Activated CD8-positive, alpha-beta memory T cell treated with anti-CD3 and anti-CD28 coated beads, Interleukin-2, amount 50 U/mL, for 4 hours (primary cell): ENCODE measurements at regions not wholly inside any gene's neighbourhood (a gene's known extent, or its start where the extent isn't known, plus 50 kb on each side); places are given as distances from the start of the nearest gene placed in this dataset.
"Not testable (repeated sequence)": the region's sequence is repeated elsewhere in the genome, so short reads cannot be mapped to it uniquely, and the experiment has no call there.

ENCODE experiments used
- DNase-seq: peaks from one replicate; pipeline ENCODE4 v3.0.0-alpha.2; 2020

DNA sequence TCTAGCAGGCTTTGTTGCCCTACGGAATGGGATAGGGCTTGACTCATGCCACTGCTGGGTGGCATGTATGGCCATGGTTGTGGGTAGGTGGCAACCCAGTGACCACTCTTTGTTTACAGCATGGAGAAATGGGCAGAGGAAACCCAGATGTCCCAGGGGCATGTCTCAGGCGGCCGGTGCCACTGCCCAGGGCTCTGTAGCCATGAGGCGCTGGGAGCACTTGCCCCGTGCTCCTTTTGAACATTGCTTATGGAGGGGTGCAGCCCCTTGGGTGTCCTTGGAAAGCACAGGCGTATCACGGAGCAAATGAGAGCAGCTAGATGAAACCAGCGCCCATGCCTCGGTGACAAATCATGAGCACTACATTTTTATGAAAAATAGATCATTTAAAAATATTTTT, 212.5 kb upstream of the ECI2 start:
- no peak for DNase-seq

DNA sequence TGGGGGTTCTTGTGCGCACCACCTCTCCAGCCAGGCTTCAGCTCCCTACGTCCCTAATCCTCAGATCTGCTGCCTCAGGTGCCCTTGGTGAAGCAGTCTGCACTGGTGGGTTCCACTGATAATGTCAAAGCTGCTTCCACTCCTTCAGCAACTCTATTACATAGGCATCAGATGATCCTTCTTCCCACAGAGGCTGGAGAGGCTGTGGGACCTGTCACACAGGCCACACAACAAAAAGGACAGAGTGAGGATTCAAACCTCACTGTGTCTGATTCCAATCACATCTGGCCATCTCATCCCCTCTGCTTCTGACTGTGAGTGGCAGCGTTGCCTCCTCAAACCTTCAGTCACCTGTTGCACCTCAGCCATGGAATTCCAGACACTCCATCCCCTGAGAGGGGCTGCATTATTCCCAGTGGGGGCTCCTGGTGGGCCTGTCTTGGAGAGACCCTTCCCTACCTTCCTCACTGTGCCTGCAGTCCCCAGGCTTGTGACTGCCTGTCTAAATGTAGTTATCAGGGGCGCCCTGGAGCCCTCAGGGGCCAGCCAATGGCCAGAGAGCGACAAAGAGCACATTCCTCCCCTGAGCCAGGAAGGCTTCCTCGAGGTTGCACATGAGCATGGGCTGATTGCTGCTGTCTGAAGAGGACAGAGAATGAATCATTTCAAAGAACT, 211.4 kb upstream of the ECI2 start:
- DNase-seq, result no peak

DNA sequence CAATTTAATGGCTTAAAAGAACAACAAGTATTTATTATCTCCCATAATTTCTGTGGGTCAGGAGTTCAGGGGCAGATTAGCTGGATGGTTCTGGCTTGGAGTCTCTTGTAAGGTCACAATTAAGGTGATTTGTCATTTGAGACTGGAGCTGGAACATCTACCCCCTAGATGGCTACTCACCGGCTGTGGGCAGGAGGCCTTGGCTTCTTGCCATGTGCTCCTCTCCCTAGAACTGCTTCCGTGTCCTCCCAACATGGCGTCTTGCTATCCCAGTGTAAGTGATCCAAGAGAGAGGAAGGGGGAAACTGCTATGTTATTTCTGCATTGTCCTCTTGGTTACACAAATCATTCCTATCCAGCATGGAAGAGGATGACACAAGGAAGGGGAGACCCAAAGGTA, 210.2 kb upstream of the ECI2 start:
- DNase-seq, result no peak

DNA sequence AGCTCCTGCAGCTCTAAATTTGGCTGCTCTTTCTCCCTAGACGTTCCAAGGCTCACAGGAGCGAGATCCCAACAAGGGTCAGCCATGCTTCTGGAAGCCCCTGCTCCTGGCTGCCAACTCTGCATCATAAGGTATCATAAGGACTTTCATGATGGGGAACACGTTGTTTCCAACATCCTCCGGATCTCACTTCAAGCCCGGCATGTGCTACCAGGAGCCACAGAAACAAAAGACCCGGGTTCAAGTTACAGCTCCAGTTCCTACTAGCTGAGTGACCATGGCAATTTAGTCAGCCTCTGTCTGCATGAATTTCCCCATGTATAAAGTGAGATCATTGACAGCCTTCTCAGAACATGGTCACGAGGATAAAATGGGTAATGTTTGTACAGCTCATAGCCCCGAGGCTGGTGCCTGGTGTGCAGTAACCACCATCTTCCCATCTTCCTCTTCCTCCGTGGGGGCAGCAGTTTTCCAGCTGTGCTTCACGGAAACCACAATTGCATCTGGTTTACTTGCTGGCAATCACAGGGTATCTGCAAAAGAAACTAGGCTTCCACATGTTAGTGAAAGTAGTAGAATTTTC, 209.0 kb upstream of the ECI2 start:
- no peak for DNase-seq

DNA sequence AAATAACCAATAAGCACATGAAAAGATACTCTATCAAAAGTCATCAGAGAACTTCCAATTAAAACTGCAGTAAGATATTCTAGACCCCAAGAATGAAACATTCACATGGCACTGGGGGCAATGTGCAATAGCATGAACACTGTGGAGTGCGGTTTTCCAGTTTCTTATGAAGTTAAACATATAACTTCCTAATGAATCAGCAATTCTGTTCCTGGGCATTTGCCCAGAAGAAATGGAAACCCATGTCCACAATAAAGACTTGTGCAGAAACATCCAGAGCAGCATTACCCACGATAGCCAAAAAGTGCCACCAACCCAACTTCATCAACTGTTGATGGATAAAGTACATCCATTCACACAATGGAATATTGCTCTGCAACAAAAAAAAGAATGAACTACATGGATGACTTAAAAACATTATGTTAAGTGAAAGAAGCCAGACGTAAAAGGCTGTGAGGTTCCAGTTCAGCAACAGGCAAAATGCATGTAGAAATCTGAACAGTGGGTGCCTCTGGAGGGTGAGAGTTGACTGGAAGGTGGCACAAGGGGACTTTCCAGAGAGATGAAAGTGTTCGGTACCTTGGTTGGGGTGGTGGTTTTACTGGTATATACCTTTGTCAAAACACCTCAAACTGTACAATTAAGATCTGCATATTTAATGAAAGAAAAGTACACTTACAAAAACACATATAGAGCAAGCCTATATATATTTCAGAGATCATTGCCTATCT, 207.2 kb upstream of the ECI2 start:
- no peak for DNase-seq

DNA sequence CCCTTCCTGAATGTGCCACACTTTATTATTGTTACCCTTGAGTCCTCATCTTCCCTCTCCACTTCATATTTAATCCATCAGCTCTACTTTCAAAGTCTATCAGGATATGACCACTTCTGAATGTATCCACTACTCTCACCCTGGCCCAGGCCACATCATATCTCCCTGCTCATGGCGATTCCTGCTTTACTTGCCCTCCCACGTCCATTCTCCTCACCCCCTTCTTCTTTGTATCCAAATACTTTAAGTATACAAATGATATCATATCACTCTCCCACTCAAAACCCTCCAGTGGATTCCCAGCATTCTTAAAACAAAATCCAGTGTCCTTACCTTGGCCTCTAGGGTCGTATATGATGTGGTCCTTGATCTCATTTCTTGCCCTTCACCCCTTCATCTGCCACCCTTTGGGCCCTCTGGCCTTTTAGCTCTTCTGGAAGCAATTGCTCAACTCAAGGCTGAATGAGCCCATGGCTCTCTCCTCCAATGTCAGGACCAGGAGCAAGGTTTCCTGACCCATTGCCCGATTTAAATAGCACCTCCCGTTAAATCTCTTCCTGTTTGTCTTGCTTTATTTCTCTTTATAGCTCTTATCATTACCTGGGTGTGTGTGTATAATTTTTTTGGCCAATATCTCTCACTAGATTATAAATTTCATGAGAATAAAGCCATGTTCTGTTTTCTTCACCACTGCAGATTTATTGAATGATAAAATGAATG, 205.9 kb upstream of the ECI2 start:
- no peak for DNase-seq

DNA sequence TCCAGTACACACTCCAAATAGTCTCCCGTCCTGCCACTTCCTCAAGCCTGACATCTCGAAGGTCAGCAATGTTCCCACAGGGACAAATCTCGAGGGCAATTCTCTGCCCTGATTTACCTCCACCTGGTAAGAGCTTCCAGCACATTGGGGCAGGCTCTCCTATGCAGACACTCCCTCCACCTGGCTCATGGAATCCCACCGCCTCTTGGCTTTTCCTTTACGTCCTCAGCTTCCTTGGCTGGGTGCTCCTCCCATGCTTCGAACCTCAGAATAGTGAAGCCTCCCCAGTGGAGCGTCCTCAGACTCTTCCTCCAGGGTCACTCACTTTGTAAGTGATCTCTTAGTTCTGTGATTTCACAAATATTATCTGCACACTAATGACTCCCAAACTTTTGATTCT, 205.2 kb upstream of the ECI2 start:
- DNase-seq, result no peak

DNA sequence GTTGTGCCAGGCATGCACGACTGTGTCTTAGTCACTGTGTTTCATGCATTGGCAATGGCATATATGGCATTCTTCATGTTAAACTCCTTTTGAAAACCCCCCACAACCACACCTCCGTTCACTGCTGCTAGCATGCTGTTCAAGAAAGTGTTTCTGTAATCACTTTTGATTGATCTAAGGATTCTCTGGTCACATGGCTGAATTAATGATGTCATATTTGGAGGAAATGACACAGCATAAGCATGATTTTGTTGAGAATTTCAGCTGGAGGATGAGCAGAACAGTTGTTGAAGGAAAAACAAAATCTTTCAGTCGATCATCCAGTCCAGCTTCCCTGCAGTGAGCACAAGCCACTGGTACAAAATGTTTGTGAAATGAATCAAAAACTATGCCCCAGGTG, 203.5 kb upstream of the ECI2 start:
- DNase-seq, result no peak

DNA sequence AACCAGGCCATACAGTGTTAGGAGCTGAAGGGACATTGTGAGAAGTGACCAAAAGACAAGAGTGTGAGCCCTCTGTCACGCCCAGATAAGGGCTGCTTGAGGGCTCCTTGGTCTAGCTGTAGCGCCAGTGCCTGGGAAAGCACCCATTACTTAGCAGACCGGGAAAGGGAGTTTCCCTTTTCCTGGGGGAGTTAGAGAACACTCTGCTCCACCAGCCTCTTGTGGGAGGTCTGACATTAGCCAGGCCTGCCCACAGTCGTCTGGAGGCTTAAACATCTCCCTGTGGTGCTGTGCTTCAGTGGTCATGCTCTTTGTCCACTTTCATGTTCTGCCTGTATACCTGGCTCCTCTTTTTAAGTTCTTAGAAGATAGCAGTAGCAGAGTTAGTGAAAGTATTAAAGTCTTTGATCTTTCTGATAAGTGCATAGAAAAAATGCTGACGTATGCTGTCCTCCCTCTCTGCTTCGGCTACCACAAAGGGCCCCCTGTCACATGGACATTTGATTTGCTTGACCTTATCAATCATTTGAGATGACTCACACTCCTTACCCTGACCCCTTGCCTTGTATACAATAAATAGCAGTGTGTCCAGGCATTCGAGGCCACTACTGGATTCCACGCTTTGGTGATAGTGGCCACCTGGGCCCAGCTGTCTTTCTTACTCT, 201.5 kb upstream of the ECI2 start:
- no peak for DNase-seq

DNA sequence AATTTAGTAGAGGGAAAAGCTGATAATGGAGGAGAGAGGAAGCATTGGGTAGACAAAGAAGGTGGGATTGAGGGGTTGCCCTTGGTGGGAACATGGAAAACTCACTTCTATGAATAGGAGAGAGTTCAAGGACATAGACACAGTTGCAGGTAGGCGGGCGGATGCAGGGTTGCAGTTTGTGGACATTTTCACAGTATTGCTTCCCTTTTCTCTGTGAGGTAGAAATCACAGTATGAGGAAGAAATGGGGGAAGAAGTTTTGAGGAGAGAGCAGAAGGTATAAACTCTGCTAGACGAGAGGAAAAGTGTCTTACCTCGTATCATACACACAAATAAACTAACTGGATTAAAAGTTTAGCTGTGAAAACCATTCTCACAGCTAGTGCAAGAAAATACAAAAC, 200.7 kb upstream of the ECI2 start:
- DNase-seq, result no peak

DNA sequence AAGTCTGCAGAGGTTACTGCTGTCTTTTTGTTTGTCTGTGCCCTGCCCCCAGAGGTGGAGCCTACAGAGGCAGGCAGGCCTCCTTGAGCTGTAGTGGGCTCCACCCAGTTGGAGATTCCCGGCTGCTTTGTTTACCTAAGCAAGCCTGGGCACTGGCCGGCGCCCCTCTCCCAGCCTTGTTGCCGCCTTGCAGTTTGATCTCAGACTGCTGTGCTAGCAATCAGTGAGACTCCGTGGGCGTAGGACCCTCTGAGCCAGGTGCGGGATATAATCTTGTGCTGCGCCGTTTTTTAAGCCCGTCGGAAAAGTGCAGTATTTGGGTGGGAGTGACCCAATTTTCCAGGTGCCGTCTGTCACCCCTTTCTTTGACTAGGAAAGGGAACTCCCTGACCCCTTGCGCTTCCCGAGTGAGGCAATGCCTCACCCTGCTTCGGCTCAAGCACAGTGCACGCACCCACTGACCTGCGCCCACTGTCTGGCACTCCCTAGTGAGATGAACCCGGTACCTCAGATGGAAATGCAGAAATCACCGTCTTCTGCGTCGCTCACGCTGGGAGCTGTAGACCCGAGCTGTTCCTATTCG, 198.9 kb upstream of the ECI2 start:
- DNase-seq, result not testable (repeated sequence)

DNA sequence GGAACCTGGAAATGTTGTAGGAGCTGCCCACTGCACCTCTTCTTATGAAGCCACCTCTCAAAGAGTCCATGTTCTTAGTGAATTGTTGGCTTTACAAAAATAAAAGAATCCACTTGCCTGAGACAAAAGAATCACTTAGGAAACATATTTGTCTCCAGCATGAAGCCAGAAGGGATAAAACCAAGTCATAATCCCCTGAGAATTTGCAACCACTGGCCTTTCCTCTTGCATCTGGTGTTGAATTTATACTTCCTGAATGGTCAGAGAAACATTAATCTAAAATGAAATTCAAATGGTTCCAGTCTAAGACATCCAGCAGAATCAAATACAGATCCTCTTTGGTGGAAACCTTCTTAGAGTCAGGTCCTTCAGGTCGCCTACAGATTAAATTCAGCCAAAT, 192.5 kb upstream of the ECI2 start:
- no peak for DNase-seq

DNA sequence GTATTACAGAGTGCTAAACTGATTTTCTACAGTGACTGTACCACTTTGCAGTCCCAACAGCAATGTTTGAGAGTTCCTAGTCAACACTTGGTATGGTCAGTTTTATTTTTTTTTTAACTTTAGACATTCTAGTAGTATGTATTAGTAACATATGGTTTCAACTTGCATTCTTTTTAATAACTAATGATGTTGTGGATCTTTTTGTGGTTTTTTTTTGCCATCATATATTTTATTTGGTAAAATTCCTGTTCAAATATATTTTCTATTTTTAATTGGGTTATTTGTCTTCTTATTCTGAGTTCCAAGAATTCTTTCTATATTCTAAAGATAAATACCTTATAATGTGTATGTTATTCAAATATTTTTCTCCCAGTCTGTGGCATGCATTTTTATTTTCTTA, 189.4 kb upstream of the ECI2 start:
- DNase-seq, result no peak

DNA sequence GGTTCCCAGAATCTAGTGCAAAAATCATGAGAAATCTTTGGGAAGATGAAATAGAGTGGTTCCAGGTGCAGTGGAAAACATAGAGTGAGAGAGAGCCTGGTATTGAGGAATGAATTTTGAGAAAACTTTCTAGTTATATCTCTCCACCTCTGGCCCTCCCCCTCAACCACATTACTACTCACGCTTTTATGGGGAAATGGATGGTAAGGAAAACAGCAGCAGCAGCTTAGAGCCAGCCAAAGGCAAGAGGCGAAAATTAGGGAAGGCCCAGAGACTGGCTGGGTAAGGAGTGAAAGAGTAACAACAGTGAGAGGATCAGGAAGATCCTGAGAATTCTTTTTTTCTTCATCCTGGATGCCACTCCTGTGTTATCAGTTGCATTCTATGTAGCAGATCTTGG, 187.9 kb upstream of the ECI2 start:
- no peak for DNase-seq

DNA sequence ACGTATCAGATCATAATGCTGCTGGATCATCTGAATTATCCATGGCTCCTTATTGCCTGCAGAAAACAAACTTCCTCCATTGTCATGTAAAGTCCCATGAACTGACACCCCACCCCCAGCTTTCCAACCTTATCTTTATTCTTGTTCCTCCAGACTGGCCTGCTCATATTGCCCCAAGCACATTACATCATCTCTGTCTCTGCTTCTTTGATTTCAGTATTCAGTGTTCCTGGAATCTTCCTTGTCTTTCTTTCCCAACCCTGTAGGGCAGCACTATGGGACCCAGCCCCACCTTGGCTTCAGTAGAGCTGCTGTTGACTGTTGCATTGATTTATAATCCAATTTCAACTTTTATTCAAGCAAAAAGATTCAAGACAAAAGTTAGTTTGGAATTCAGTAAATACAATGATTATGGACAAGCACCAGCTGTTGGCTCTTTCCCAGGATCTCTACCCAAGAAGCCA, 187.5 kb upstream of the ECI2 start:
- no peak for DNase-seq

DNA sequence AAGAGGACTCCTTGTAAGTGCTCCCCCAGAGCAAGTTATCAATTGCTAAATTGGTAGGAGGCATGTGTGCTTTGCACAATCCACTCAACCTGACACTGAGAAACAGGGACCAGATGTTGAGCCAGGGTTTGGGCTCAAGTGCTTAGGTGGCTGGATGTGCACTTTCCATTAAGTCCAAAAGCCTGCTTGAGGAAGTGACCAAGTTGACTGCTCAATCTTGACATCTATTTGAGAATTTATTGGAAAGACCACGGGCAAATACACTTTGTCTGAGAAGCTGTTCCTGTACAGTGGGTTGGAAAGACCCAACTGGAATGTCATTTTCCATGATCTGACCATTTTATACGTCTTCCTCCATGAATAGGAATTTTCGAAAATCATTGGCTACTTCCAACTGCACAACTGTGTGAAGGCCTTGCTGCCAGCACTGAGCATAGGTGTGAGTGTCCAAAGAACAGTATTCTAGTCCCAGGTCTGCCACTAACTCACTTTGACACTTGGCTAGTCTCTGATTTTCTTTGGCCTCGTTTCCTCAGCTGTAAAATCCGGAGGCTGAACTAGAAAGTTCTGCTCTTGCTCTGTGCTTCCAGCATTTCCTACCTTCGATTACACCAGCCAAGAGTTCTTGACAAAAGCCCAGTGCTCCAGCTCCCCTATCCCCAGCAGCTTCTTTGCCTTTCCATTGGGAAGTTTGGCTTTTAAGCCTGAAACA, 186.9 kb upstream of the ECI2 start:
- DNase-seq, result no peak

DNA sequence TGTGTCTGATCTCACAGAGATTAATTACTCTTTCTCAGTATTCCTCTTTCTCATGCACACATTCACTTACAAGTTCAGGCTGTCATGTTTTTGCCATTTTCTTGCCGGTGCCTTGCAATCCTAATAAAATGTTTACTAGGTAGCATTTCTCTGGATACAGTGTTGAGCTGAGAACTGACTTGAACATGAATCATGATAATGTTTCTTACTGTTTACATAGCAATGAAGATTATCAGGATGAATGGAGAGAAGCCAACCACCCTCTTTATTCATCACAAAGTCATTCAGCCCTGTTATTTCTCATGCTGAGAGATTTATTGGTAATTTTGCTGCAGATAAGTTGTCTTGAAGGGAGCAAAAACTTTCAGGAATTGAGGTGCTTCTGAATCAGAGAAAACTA, 185.5 kb upstream of the ECI2 start:
- DNase-seq, result no peak

DNA sequence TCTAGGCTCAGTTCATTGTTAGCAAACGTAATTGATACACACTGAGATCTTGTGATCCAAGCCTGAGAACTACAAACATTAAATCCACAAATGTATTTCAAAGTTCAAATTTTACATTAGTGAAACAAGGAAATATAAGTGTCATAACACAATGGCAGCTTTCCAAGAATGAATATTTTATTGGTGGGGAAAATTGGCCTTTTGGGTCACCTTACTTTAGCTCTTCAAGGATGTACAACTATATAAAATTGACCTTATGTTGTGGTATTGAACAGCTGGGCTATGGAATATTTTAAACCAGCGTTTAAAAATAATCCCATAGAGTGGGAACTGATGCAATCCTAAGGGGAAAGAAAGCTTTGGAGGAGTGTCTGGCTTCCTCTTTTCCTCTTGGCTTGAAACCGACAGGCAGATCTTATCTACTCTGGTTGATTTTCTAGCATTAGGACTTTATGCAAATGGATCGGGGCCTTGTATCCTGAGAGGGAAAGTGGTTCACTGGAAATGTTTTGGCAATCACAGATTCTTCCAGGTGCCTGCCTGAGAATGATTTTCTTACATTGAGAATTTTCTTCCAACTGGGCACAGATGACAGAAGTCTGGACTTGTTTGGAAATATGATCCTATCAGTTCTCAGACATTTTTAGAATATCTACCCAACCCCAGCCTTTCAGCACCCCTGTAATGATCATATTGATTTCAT, 184.8 kb upstream of the ECI2 start:
- DNase-seq, result no peak

DNA sequence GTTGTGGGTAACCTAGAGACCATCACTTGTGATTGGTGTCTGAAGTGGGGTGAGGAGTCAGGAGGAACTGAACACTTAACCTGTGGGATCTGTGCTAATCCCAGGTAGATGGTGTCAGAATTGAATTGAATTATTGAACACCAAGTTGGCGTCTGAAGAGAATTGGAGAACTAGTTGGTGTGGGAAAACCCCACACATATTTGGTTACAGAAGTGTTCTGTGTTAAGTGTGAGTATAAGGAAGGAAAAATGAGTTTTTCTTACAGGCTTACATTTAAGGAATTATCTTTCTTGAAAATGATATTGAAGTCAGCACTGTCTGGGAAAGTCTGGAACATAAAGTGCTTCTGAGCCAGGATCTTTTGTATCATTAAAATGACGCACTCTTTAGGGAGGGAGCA, 182.9 kb upstream of the ECI2 start:
- DNase-seq, result no peak

DNA sequence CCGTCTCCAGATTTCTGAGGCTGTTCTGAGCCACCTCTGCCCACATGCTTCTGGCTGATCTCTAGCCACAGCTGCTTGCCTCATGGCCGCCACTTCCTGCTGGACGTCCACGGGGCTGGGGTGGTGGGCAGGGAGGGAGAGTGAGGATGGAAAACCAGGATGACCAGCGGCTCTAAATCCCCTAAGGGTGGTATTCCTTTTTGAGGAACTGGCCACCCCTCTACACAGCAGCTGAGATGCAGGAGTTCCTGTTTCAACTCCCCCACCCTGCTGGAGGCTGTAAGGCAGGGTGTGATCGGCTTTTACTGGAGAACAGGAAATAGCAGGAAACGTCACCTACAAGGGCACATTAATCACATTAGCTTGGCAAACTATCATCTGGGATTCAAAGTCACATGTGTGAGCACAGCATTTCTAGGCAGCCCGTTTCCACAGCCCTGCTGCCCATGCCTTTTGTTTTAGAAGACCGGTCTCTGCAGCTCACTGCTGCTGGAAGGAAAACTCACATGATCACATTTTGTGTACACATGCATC, 181.6 kb upstream of the ECI2 start:
- DNase-seq, result no peak

DNA sequence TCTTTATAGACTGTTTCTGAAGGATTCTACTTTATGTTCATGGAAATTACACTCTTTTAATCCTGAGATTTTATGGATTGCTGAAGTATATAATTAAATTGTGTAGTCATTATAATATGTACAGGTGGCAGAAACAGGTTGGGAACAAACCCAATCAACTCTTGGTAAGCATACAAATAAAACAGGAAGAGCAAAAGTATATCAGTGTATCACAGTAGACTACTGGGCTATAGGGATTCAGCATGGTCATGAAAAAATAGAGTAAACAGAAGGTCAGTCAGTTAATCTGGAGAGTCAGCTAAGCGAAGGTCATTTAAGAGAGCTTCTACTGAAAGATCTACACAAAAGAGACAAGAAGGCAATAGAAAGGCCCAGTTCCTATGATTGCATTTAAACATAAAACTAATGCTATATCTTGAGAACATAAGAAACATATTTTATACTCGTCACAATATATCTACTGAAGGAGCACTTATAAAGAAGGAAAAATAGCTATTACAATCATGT, 178.9 kb upstream of the ECI2 start:
- DNase-seq, result no peak
